ENCODE measurements at regions not wholly inside any gene's neighbourhood (a gene's known extent, or its start where the extent isn't known, plus 50 kb on each side); places are given as distances from the start of the nearest gene placed in this dataset.
A peak's percentile ranks its signal among the peaks of the same experiment; 100 is the strongest.

- TF ChIP-seq CEBPB (IDR thresholded peaks at IDR 0.05; ENCODE audit: low read depth, low read length) (peak; percentile 27; the same call in 1 of the 2 replicates), E2F6 (IDR thresholded peaks at IDR 0.05) (no peak), RNF2 (IDR thresholded peaks at IDR 0.05; ENCODE audit: borderline replicate concordance, low read depth, low read length, missing control alignments, poor library complexity, severe bottlenecking) (no peak), SAP30 (IDR thresholded peaks at IDR 0.05; ENCODE audit: insufficient read depth, insufficient replicate concordance, low read length) (no peak), TAF1 (IDR thresholded peaks at IDR 0.05; ENCODE audit: low read depth, low read length) (no peak), HDAC2 (IDR thresholded peaks at IDR 0.05; ENCODE audit: borderline replicate concordance in 1 of 2, low read depth in 2 of 2, low read length in 2 of 2) (no peak)
- CTCF ChIA-PET (ENCODE audit: partially characterized antibody): interaction anchor here (0.8 to 1.4 kb wide), 3 partner anchors 11 to 52 kb away, joined by 3 to 7 read pairs (median 3); no protein-coding TSS in a partner anchor
- Histone ChIP-seq H3K4me2 (ENCODE audit: insufficient read depth in 1 of 2, low read depth in 2 of 2, low read length in 2 of 2) (no peak overlapping the region), H4K91ac (replicated peaks; ENCODE audit: insufficient read length, low read length) (no peak overlapping the region), H3K4ac (replicated peaks; ENCODE audit: insufficient read length, low read depth, low read length) (no peak overlapping the region), H2BK120ac (replicated peaks; ENCODE audit: low read depth, low read length) (no peak overlapping the region), H3K18ac (ENCODE audit: extremely low read depth, low read length) (no peak overlapping the region), H3K27me3 (replicated peaks in 1 of 4; ENCODE audit: control insufficient read depth in 3 of 4, extremely low read depth in 1 of 4, insufficient read depth in 3 of 4, low read length in 3 of 4) (no peaks in the 10 kb centered on the region), H3K27ac (ENCODE audit: low read depth, low read length) (no peak overlapping the region), H3K4me3 (ENCODE audit: extremely low read depth in 1 of 4, insufficient read depth in 2 of 4, low read depth in 3 of 4, low read length in 4 of 4) (no peak overlapping the region), H3K79me2 (ENCODE audit: control insufficient read depth in 1 of 2, insufficient read depth in 2 of 2, low read length in 2 of 2) (no peaks in the 10 kb centered on the region), H3K9ac (replicated peaks in 1 of 4; ENCODE audit: extremely low read depth in 1 of 4, low read depth in 3 of 4, low read length in 3 of 4) (no peak overlapping the region), H3K4me1 (replicated peaks in 1 of 4; ENCODE audit: control insufficient read depth in 3 of 4, insufficient read depth in 4 of 4, low read length in 3 of 4) (no peaks in the 10 kb centered on the region), H3K23ac (ENCODE audit: insufficient read length) (no peak overlapping the region), H2BK20ac (ENCODE audit: low read length) (no peak overlapping the region), H3K14ac (ENCODE audit: insufficient read length) (no peak overlapping the region), H3K36me3 (ENCODE audit: control insufficient read depth in 2 of 4, insufficient read depth in 4 of 4, low read length in 3 of 4) (no peaks in the 10 kb centered on the region), H2AFZ (ENCODE audit: low read length) (no peak overlapping the region), H4K20me1 (replicated peaks in 1 of 2; ENCODE audit: control insufficient read depth in 1 of 2, insufficient read depth in 2 of 2, low read length in 2 of 2) (no peaks in the 10 kb centered on the region), H4K8ac (ENCODE audit: extremely low read depth, insufficient read depth, low read length) (no peak overlapping the region), H2BK15ac (ENCODE audit: low read length) (no peak overlapping the region), H3K79me1 (ENCODE audit: low read depth, low read length) (no peaks in the 10 kb centered on the region; the same call in 1 of the 2 replicates), H2BK12ac (ENCODE audit: low read depth, low read length) (no peak overlapping the region), H3K9me3 (ENCODE audit: insufficient read depth in 2 of 2, low read depth in 1 of 2, low read length in 1 of 2) (no peaks in the 10 kb centered on the region), H3K23me2 (ENCODE audit: low read depth, low read length) (no peaks in the 10 kb centered on the region), H3K56ac (replicated peaks; ENCODE audit: insufficient read length, low read depth, low read length) (no peak overlapping the region), H2AK5ac (ENCODE audit: low read depth, low read length) (no peak overlapping the region), H2BK5ac (ENCODE audit: low read depth, low read length) (no peak overlapping the region), H4K5ac (ENCODE audit: insufficient read length, low read depth, low read length) (no peak overlapping the region)
- no peak for DNase-seq (ENCODE audit: low read depth in 1 of 2, low spot score in 2 of 2)
- POLR2A ChIA-PET (ENCODE audit: partially characterized antibody): no interaction called here
- WGBS, 2 experiments (ENCODE audit: extremely low coverage in 1 of 2, insufficient coverage in 1 of 2, insufficient read length in 1 of 2, insufficient replicate concordance in 2 of 2, low coverage in 1 of 2, low lambda C conversion rate in 2 of 2, missing lambda C conversion rate in 1 of 2): 95% methylated on average over 6 of the region's 6 CpGs; no CpG with 5 or more reads in 1 of the 2 experiments
- no peak for FAIRE-seq
Observed at GRCh38 chr20:52785679-52786078, 186.5 kb upstream of the TSHZ2 start.

All from H1 (cell line).